A673 (cell line): ENCODE measurements at regions not wholly inside any gene's neighbourhood (a gene's known extent, or its start where the extent isn't known, plus 50 kb on each side); places are given as distances from the start of the nearest gene placed in this dataset.

Experiments
- BruUV-seq: library from RNA; stranded (reverse); fragments of 400-500 nt; replicated peaks from 2 replicates; lab custom pipeline; 2021; lab: Mats Ljungman, UMichigan
- CTCF ChIA-PET: fragments of 300-600 bp; sonication (Branson Sonifier 250); formaldehyde crosslinking; loops from one replicate; lab custom pipeline; 2022; ENCODE audit warnings: antibody characterized with exemption; lab: Charles Lee
- POLR2A ChIA-PET: fragments of 300-600 bp; sonication (Branson Sonifier 250); formaldehyde crosslinking; loops from one replicate; lab custom pipeline; 2022; ENCODE audit warnings: antibody characterized with exemption; ENCODE audit not compliant: low non-redundant PET; lab: Charles Lee
- DNase-seq: peaks from one replicate; pipeline ENCODE4 v3.0.0-alpha.2; 2015; ENCODE audit warnings: low spot score
- H3K27ac ChIP-seq: fragments of 200-600 bp; sonication (generic); 2 replicates; pipeline ENCODE4 v1.5.1; 2016; ENCODE audit warnings: mixed run types, low read depth, mild to moderate bottlenecking, mixed read lengths, antibody characterized with exemption, low read length; ENCODE audit not compliant: poor library complexity, severe bottlenecking
- H3K27me3 ChIP-seq: fragments of 200-600 bp; sonication (generic); replicated peaks from 2 replicates; pipeline ENCODE4 v1.6.1; 2017; ENCODE audit warnings: mixed run types, low read depth, mild to moderate bottlenecking, mixed read lengths, antibody characterized with exemption, low read length; ENCODE audit not compliant: insufficient read depth, poor library complexity
- H3K36me3 ChIP-seq: fragments of 200-600 bp; sonication (generic); 2 replicates; pipeline ENCODE4 v1.6.1; 2016; ENCODE audit warnings: mixed run types, mild to moderate bottlenecking, mixed read lengths, antibody characterized with exemption, low read length; ENCODE audit not compliant: insufficient read depth, poor library complexity, severe bottlenecking
- H3K4me1 ChIP-seq: fragments of 200-600 bp; sonication (generic); 2 replicates; pipeline ENCODE4 v1.6.1; 2017; ENCODE audit warnings: mixed run types, mild to moderate bottlenecking, mixed read lengths, antibody characterized with exemption, low read length; ENCODE audit not compliant: insufficient read depth, poor library complexity, severe bottlenecking
- H3K4me3 ChIP-seq: fragments of 200-600 bp; sonication (generic); 2 replicates; pipeline ENCODE4 v1.5.1; 2016; ENCODE audit warnings: low read depth, mixed run types, mild to moderate bottlenecking, mixed read lengths, low read length; ENCODE audit not compliant: poor library complexity, severe bottlenecking
- H3K9me3 ChIP-seq: fragments of 200-600 bp; sonication (generic); 2 replicates; pipeline ENCODE4 v1.6.1; 2016; ENCODE audit warnings: mixed run types, low read depth, mild to moderate bottlenecking, mixed read lengths, antibody characterized with exemption, low read length; ENCODE audit not compliant: poor library complexity, severe bottlenecking
- CTCF ChIP-seq: fragments of 300-800, 200-600 bp; sonication (generic); conservative IDR thresholded peaks from 2 replicates; pipeline ENCODE4 v1.5.1; 2017; ENCODE audit warnings: low read depth, mild to moderate bottlenecking, antibody characterized with exemption, low read length, moderate library complexity, mixed read lengths
- EZH2 ChIP-seq: fragments of 200-600 bp; sonication (generic); IDR thresholded peaks from 2 replicates; pipeline ENCODE4 v1.6.1; 2017; ENCODE audit warnings: borderline replicate concordance, low read depth, mild to moderate bottlenecking, mixed read lengths, antibody characterized with exemption, low read length; ENCODE audit not compliant: poor library complexity, severe bottlenecking
- intact Hi-C: fragments of 100-400 bp; cut with micrococcal nuclease; formaldehyde crosslinking; loops from one replicate; pipeline ENCODE4 v1.10.0; 2022; ENCODE audit not compliant: unreplicated experiment

GRCh38 chr9:28707616-28708015, 1134.3 kb upstream of the C9orf72 start:
- H3K27me3 ChIP-seq: no peaks in the 10 kb centered on the region
- TF ChIP-seq CTCF (no peak), EZH2 (no peak)
- intact Hi-C loops: no loop called here
- H3K9me3 ChIP-seq: no peaks in the 10 kb centered on the region
- H3K27ac ChIP-seq: no peak overlapping the region
- no TSS peak for BruUV-seq
- peak; percentile 62 for DNase-seq
- no peak overlapping the region for H3K4me3 ChIP-seq
- ChIA-PET CTCF (no interaction called here), POLR2A (no interaction called here)
- no peaks in the 10 kb centered on the region for H3K36me3 ChIP-seq
- H3K4me1 ChIP-seq: peaks cover 7% of the 10 kb centered on the region

- Histone ChIP-seq H3K27me3 (no peaks in the 10 kb centered on the region), H3K36me3 (no peaks in the 10 kb centered on the region), H3K27ac (no peak overlapping the region), H3K9me3 (no peaks in the 10 kb centered on the region), H3K4me3 (no peak overlapping the region), H3K4me1 (peaks cover 15% of the 10 kb centered on the region)
- TF ChIP-seq CTCF (no peak), EZH2 (no peak)
- DNase-seq: no peak
- ChIA-PET CTCF (no interaction called here), POLR2A (no interaction called here)
- intact Hi-C loops: no loop called here
- BruUV-seq: no TSS peak
These were observed 1140.9 kb upstream of the C9orf72 start for GRCh38 chr9:28714188-28714587.

- no TSS peak for BruUV-seq
- CTCF ChIA-PET: no interaction called here
- POLR2A ChIA-PET: interaction anchor here (0.6 kb wide), 1 partner anchor 972 kb away, joined by 3 read pairs; no protein-coding TSS in a partner anchor
- intact Hi-C loops: no loop called here
- DNase-seq: no peak
- Histone ChIP-seq H3K4me1 (peaks cover 30% of the 10 kb centered on the region), H3K27me3 (no peaks in the 10 kb centered on the region), H3K4me3 (no peak overlapping the region), H3K27ac (no peak overlapping the region), H3K36me3 (no peaks in the 10 kb centered on the region), H3K9me3 (no peaks in the 10 kb centered on the region)
- TF ChIP-seq CTCF: no peak
- TF ChIP-seq EZH2: no peak
These were observed 1144.9 kb upstream of the C9orf72 start for GRCh38 chr9:28718226-28718625.
